HEK293 (cell line): ENCODE measurements at regions not wholly inside any gene's neighbourhood (a gene's known extent, or its start where the extent isn't known, plus 50 kb on each side); places are given as distances from the start of the nearest gene placed in this dataset.

Source experiments
- CTCF ChIA-PET: fragments of 350-600 bp; formaldehyde crosslinking; extraction: SDS; loops from one replicate; lab custom pipeline; 2021; ENCODE audit warnings: antibody characterized with exemption; lab: Yijun Ruan, JAX
- POLR2A ChIA-PET: fragments of 300-600 bp; formaldehyde crosslinking; extraction: SDS; loops from one replicate; lab custom pipeline; 2020; ENCODE audit warnings: antibody characterized with exemption, inconsistent platforms; lab: Yijun Ruan, JAX
- H3K27ac ChIP-seq: fragments of 200-500 bp; sonication (Bioruptor generic); 2 replicates; pipeline ENCODE4 v1.5.1; 2014; ENCODE audit warnings: low read depth, low read length, control low read depth, inconsistent platforms; ENCODE audit errors: extremely low read depth
- H3K36me3 ChIP-seq, 2 experiments: fragments of 200-500 bp in 1 of 2; sonication (Bioruptor generic) in 1 of 2; 1 replicate in 1 of 2; 2 replicates in 1 of 2; pipeline ENCODE4 v1.5.1; 2014 to 2017; ENCODE audit warnings: inconsistent platforms in 2 of 2, low read length in 2 of 2; ENCODE audit not compliant: control insufficient read depth in 2 of 2, insufficient read depth in 1 of 2
- H3K4me1 ChIP-seq: fragments of 200-500 bp; sonication (Bioruptor generic); 2 replicates; pipeline ENCODE4 v1.5.1; 2014; ENCODE audit warnings: mild to moderate bottlenecking, low read length, inconsistent platforms; ENCODE audit not compliant: control insufficient read depth, insufficient read depth
- H3K4me3 ChIP-seq: 2 replicates; pipeline ENCODE4 v1.5.1; 2011; ENCODE audit warnings: low read depth, mild to moderate bottlenecking, control low read depth, low read length, moderate library complexity
- H3K9me3 ChIP-seq: fragments of 200-500 bp; sonication (Bioruptor generic); 2 replicates; pipeline ENCODE4 v1.5.1; 2014; ENCODE audit warnings: low read depth, low read length, inconsistent platforms; ENCODE audit not compliant: control insufficient read depth, insufficient read depth
- ATF2 ChIP-seq: fragments of 450-650 bp; formaldehyde crosslinking; IDR thresholded peaks from 2 replicates; pipeline ENCODE4 v1.5.1; 2016; ENCODE audit warnings: missing biosample characterization, missing genetic modification characterization, low read depth
- KLF1 ChIP-seq: fragments of 450-650 bp; formaldehyde crosslinking; IDR thresholded peaks from 2 replicates; pipeline ENCODE4 v1.5.1; 2016; ENCODE audit warnings: missing biosample characterization, missing genetic modification characterization
- KLF8 ChIP-seq: fragments of 450-650 bp; formaldehyde crosslinking; IDR thresholded peaks from 2 replicates; pipeline ENCODE4 v1.5.1; 2016; ENCODE audit warnings: missing biosample characterization, missing genetic modification characterization
- MYNN ChIP-seq: fragments of 450-650 bp; formaldehyde crosslinking; IDR thresholded peaks from 2 replicates; pipeline ENCODE4 v1.5.1; 2016; ENCODE audit warnings: missing biosample characterization, missing genetic modification characterization, borderline replicate concordance
- RBAK ChIP-seq: fragments of 450-650 bp; formaldehyde crosslinking; IDR thresholded peaks from 2 replicates; pipeline ENCODE4 v1.5.1; 2016; ENCODE audit warnings: missing biosample characterization, missing genetic modification characterization
- SCRT2 ChIP-seq: fragments of 450-650 bp; formaldehyde crosslinking; IDR thresholded peaks from 2 replicates; pipeline ENCODE4 v1.5.1; 2016; ENCODE audit warnings: missing biosample characterization, missing genetic modification characterization
- SP3 ChIP-seq: fragments of 450-650 bp; formaldehyde crosslinking; IDR thresholded peaks from 2 replicates; pipeline ENCODE4 v1.5.1; 2016; ENCODE audit warnings: missing biosample characterization, missing genetic modification characterization
- ZBTB21 ChIP-seq: fragments of 450-650 bp; formaldehyde crosslinking; IDR thresholded peaks from 2 replicates; pipeline ENCODE4 v1.5.1; 2017; ENCODE audit warnings: missing biosample characterization, missing genetic modification characterization
- ZBTB44 ChIP-seq: fragments of 450-650 bp; IDR thresholded peaks from 2 replicates; pipeline ENCODE4 v1.5.1; 2018; ENCODE audit warnings: missing biosample characterization, mild to moderate bottlenecking, missing genetic modification characterization
- ZFP3 ChIP-seq: fragments of 450-650 bp; formaldehyde crosslinking; IDR thresholded peaks from 2 replicates; pipeline ENCODE4 v1.5.1; 2016; ENCODE audit warnings: low read depth, missing biosample characterization, missing genetic modification characterization
- ZNF121 ChIP-seq: fragments of 450-650 bp; formaldehyde crosslinking; IDR thresholded peaks from 2 replicates; pipeline ENCODE4 v1.5.1; 2016; ENCODE audit warnings: missing biosample characterization, missing genetic modification characterization
- ZNF26 ChIP-seq: fragments of 450-650 bp; formaldehyde crosslinking; IDR thresholded peaks from 2 replicates; pipeline ENCODE4 v1.5.1; 2016; ENCODE audit warnings: missing biosample characterization, missing genetic modification characterization
- ZNF266 ChIP-seq: fragments of 450-650 bp; formaldehyde crosslinking; IDR thresholded peaks from 2 replicates; pipeline ENCODE4 v1.5.1; 2016; ENCODE audit warnings: missing biosample characterization, missing genetic modification characterization, low read depth
- ZNF274 ChIP-seq, 2 experiments: fragments of 200-500 bp in 1 of 2; fragments of 450-650 bp in 1 of 2; sonication (Bioruptor generic) in 1 of 2; formaldehyde crosslinking in 1 of 2; IDR thresholded peaks; 2 replicates each; pipeline versions ENCODE4 v1.5.1 to v1.6.1; 2014 to 2016; ENCODE audit warnings: borderline replicate concordance in 1 of 2, inconsistent platforms in 1 of 2, low read length in 1 of 2, missing biosample characterization in 1 of 2, missing genetic modification characterization in 1 of 2
- ZNF391 ChIP-seq: fragments of 450-650 bp; formaldehyde crosslinking; IDR thresholded peaks from 2 replicates; pipeline ENCODE4 v1.5.1; 2016; ENCODE audit warnings: low read depth, missing biosample characterization, missing genetic modification characterization, borderline replicate concordance
- ZNF510 ChIP-seq: fragments of 450-650 bp; formaldehyde crosslinking; IDR thresholded peaks from 2 replicates; pipeline ENCODE4 v1.5.1; 2018; ENCODE audit warnings: mild to moderate bottlenecking, missing genetic modification characterization, missing biosample characterization; ENCODE audit not compliant: insufficient replicate concordance
- ZNF560 ChIP-seq: fragments of 450-650 bp; formaldehyde crosslinking; IDR thresholded peaks from 2 replicates; pipeline ENCODE4 v1.5.1; 2017; ENCODE audit warnings: missing biosample characterization, missing genetic modification characterization, borderline replicate concordance
- ZNF639 ChIP-seq: fragments of 450-650 bp; formaldehyde crosslinking; IDR thresholded peaks from 2 replicates; pipeline ENCODE4 v1.5.1; 2016; ENCODE audit warnings: missing biosample characterization, missing genetic modification characterization
- ZNF785 ChIP-seq: fragments of 450-650 bp; formaldehyde crosslinking; IDR thresholded peaks from 2 replicates; pipeline ENCODE4 v1.5.1; 2016; ENCODE audit warnings: missing biosample characterization, missing genetic modification characterization
- ZNF837 ChIP-seq: fragments of 450-650 bp; formaldehyde crosslinking; IDR thresholded peaks from 2 replicates; pipeline ENCODE4 v1.5.1; 2016; ENCODE audit warnings: missing biosample characterization, missing genetic modification characterization
- ZNF843 ChIP-seq: fragments of 450-650 bp; formaldehyde crosslinking; IDR thresholded peaks from 2 replicates; pipeline ENCODE4 v1.5.1; 2016; ENCODE audit warnings: missing biosample characterization, missing genetic modification characterization

GRCh38 chr18:50457639-50458038 is 82.8 kb downstream of the SKA1 start:
- POLR2A ChIA-PET: no interaction called here
- Histone ChIP-seq H3K36me3 (no peaks in the 10 kb centered on the region), H3K4me3 (no peak overlapping the region), H3K9me3 (no peaks in the 10 kb centered on the region), H3K4me1 (no peaks in the 10 kb centered on the region), H3K27ac (no peak overlapping the region)
- CTCF ChIA-PET: no interaction called here
- no peak for TF ChIP-seq ZNF843 (tag by site-specific recombination)
- TF ChIP-seq ATF2: peak; percentile 71

- H3K9me3 ChIP-seq: no peaks in the 10 kb centered on the region
- peak; percentile 62 for TF ChIP-seq SCRT2 (tag by site-specific recombination)
- TF ChIP-seq ZFP3 (tag by site-specific recombination): no peak
- H3K27ac ChIP-seq: no peak overlapping the region
- CTCF ChIA-PET: no interaction called here
- H3K36me3 ChIP-seq: no peaks in the 10 kb centered on the region
- H3K4me1 ChIP-seq: no peaks in the 10 kb centered on the region
- H3K4me3 ChIP-seq: no peak overlapping the region
- POLR2A ChIA-PET: no interaction called here
Observed at GRCh38 chr18:50458366-50458765, 83.5 kb downstream of the SKA1 start.

- Histone ChIP-seq H3K9me3 (no peaks in the 10 kb centered on the region), H3K4me3 (no peak overlapping the region), H3K4me1 (no peaks in the 10 kb centered on the region), H3K36me3 (no peaks in the 10 kb centered on the region), H3K27ac (no peak overlapping the region)
- POLR2A ChIA-PET: no interaction called here
- CTCF ChIA-PET: no interaction called here
- TF ChIP-seq ZNF510 (tag by site-specific recombination) (no peak), ZNF391 (no peak), ZNF560 (tag by site-specific recombination) (no peak), KLF1 (tag by site-specific recombination) (no peak), ZNF121 (tag by site-specific recombination) (no peak), MYNN (tag by site-specific recombination) (no peak), ZNF639 (no peak), ZNF274 (IDR thresholded peaks at IDR 0.05; ENCODE audit: low read length) (no peak), ZNF274 (tag by site-specific recombination; IDR thresholded peaks at IDR 0.05; ENCODE audit: borderline replicate concordance) (no peak), ZNF26 (tag by site-specific recombination) (no peak), ATF2 (no peak), ZBTB21 (no peak), SP3 (tag by site-specific recombination) (no peak), KLF8 (no peak), ZNF266 (tag by site-specific recombination) (no peak), ZNF785 (no peak), ZBTB44 (tag by site-specific recombination) (no peak), RBAK (tag by site-specific recombination) (no peak), ZNF837 (no peak)
Observed at GRCh38 chr18:50458796-50459195, 84.0 kb downstream of the SKA1 start.
